HG03175 (cell line): ENCODE measurements at regions not wholly inside any gene's neighbourhood (a gene's known extent, or its start where the extent isn't known, plus 50 kb on each side); places are given as distances from the start of the nearest gene placed in this dataset.
A peak's percentile ranks its signal among the peaks of the same experiment; 100 is the strongest.
"Not testable (repeated sequence)": the region's sequence is repeated elsewhere in the genome, so short reads cannot be mapped to it uniquely, and the experiment has no call there.

Experiments
- ATAC-seq: cut with Tn5 transposase; IDR thresholded peaks from one replicate; pipeline ENCODE4 v1.9.1; 2021; ENCODE audit warnings: mild to moderate bottlenecking, moderate library complexity; ENCODE audit not compliant: unreplicated experiment

- ATAC-seq: no peak
These were observed 420.8 kb upstream of the SPHKAP start for GRCh38 chr2:228602288-228602687.

GRCh38 chr2:228600265-228600664 lies 418.8 kb upstream of the SPHKAP start:
- no peak for ATAC-seq

- no peak for ATAC-seq
These were observed 418.3 kb upstream of the SPHKAP start for GRCh38 chr2:228599781-228600180.

- ATAC-seq: no peak
These were observed 417.8 kb upstream of the SPHKAP start for GRCh38 chr2:228599297-228599696.

- no peak for ATAC-seq
These were observed 415.5 kb upstream of the SPHKAP start for GRCh38 chr2:228597032-228597431.

- no peak for ATAC-seq
These were observed 412.5 kb upstream of the SPHKAP start for GRCh38 chr2:228594012-228594411.

GRCh38 chr2:228592925-228593324 lies 411.4 kb upstream of the SPHKAP start:
- no peak for ATAC-seq

- peak; percentile 88 for ATAC-seq
These were observed 409.2 kb upstream of the SPHKAP start for GRCh38 chr2:228590681-228591080.

- ATAC-seq: no peak
These were observed 407.6 kb upstream of the SPHKAP start for GRCh38 chr2:228589115-228589514.

- no peak for ATAC-seq
These were observed 400.2 kb upstream of the SPHKAP start for GRCh38 chr2:228581731-228582130.

- ATAC-seq: no peak
These were observed 394.4 kb upstream of the SPHKAP start for GRCh38 chr2:228575897-228576296.

- ATAC-seq: not testable (repeated sequence)
These were observed 386.8 kb upstream of the SPHKAP start for GRCh38 chr2:228568275-228568674.

- ATAC-seq: no peak
These were observed 380.3 kb upstream of the SPHKAP start for GRCh38 chr2:228561816-228562215.

- ATAC-seq: peak; percentile 81
These were observed 378.4 kb upstream of the SPHKAP start for GRCh38 chr2:228559774-228560415.

- no peak for ATAC-seq
These were observed 375.2 kb upstream of the SPHKAP start for GRCh38 chr2:228556717-228557116.

- no peak for ATAC-seq
These were observed 368.0 kb upstream of the SPHKAP start for GRCh38 chr2:228549441-228550007.

GRCh38 chr2:228548230-228548629 lies 366.7 kb upstream of the SPHKAP start:
- no peak for ATAC-seq

- no peak for ATAC-seq
These were observed 364.3 kb upstream of the SPHKAP start for GRCh38 chr2:228545748-228546145.

- no peak for ATAC-seq
These were observed 363.7 kb upstream of the SPHKAP start for GRCh38 chr2:228545041-228545747.

GRCh38 chr2:228543117-228543516 lies 361.6 kb upstream of the SPHKAP start:
- ATAC-seq: no peak

GRCh38 chr2:228542277-228542676 lies 360.8 kb upstream of the SPHKAP start:
- ATAC-seq: no peak

GRCh38 chr2:228541789-228542188 lies 360.3 kb upstream of the SPHKAP start:
- ATAC-seq: no peak
